HEK293 (cell line): ENCODE measurements at regions not wholly inside any gene's neighbourhood (a gene's known extent, or its start where the extent isn't known, plus 50 kb on each side); places are given as distances from the start of the nearest gene placed in this dataset.

Source experiments
- CTCF ChIA-PET: fragments of 350-600 bp; formaldehyde crosslinking; extraction: SDS; loops from one replicate; lab custom pipeline; 2021; ENCODE audit warnings: antibody characterized with exemption; lab: Yijun Ruan, JAX
- POLR2A ChIA-PET: fragments of 300-600 bp; formaldehyde crosslinking; extraction: SDS; loops from one replicate; lab custom pipeline; 2020; ENCODE audit warnings: antibody characterized with exemption, inconsistent platforms; lab: Yijun Ruan, JAX
- H3K27ac ChIP-seq: fragments of 200-500 bp; sonication (Bioruptor generic); 2 replicates; pipeline ENCODE4 v1.5.1; 2014; ENCODE audit warnings: low read depth, low read length, control low read depth, inconsistent platforms; ENCODE audit errors: extremely low read depth
- H3K36me3 ChIP-seq, 2 experiments: fragments of 200-500 bp in 1 of 2; sonication (Bioruptor generic) in 1 of 2; 1 replicate in 1 of 2; 2 replicates in 1 of 2; pipeline ENCODE4 v1.5.1; 2014 to 2017; ENCODE audit warnings: inconsistent platforms in 2 of 2, low read length in 2 of 2; ENCODE audit not compliant: control insufficient read depth in 2 of 2, insufficient read depth in 1 of 2
- H3K4me1 ChIP-seq: fragments of 200-500 bp; sonication (Bioruptor generic); 2 replicates; pipeline ENCODE4 v1.5.1; 2014; ENCODE audit warnings: mild to moderate bottlenecking, low read length, inconsistent platforms; ENCODE audit not compliant: control insufficient read depth, insufficient read depth
- H3K4me3 ChIP-seq: 2 replicates; pipeline ENCODE4 v1.5.1; 2011; ENCODE audit warnings: low read depth, mild to moderate bottlenecking, control low read depth, low read length, moderate library complexity
- H3K9me3 ChIP-seq: fragments of 200-500 bp; sonication (Bioruptor generic); 2 replicates; pipeline ENCODE4 v1.5.1; 2014; ENCODE audit warnings: low read depth, low read length, inconsistent platforms; ENCODE audit not compliant: control insufficient read depth, insufficient read depth
- WT1 ChIP-seq: fragments of 450-650 bp; formaldehyde crosslinking; IDR thresholded peaks from 2 replicates; pipeline ENCODE4 v1.5.1; 2016; ENCODE audit warnings: missing biosample characterization, missing genetic modification characterization
- ZBTB1 ChIP-seq: fragments of 450-650 bp; formaldehyde crosslinking; IDR thresholded peaks from 2 replicates; pipeline ENCODE4 v1.5.1; 2016; ENCODE audit warnings: missing biosample characterization, missing genetic modification characterization
- ZNF10 ChIP-seq: fragments of 450-650 bp; formaldehyde crosslinking; IDR thresholded peaks from 2 replicates; pipeline ENCODE4 v1.5.1; 2017; ENCODE audit warnings: missing biosample characterization, missing genetic modification characterization
- ZNF138 ChIP-seq: fragments of 450-650 bp; formaldehyde crosslinking; IDR thresholded peaks from 2 replicates; pipeline ENCODE4 v1.5.1; 2016; ENCODE audit warnings: missing biosample characterization, missing genetic modification characterization, borderline replicate concordance
- ZNF221 ChIP-seq: fragments of 450-650 bp; formaldehyde crosslinking; IDR thresholded peaks from 2 replicates; pipeline ENCODE4 v1.5.1; 2017; ENCODE audit warnings: missing biosample characterization, missing genetic modification characterization, borderline replicate concordance
- ZNF223 ChIP-seq: fragments of 450-650 bp; formaldehyde crosslinking; IDR thresholded peaks from 2 replicates; pipeline ENCODE4 v1.5.1; 2016; ENCODE audit warnings: missing biosample characterization, missing genetic modification characterization
- ZNF354C ChIP-seq: fragments of 450-650 bp; formaldehyde crosslinking; IDR thresholded peaks from 2 replicates; pipeline ENCODE4 v1.5.1; 2016; ENCODE audit warnings: missing biosample characterization, missing genetic modification characterization, low read depth, borderline replicate concordance
- ZNF416 ChIP-seq: fragments of 450-650 bp; formaldehyde crosslinking; IDR thresholded peaks from 2 replicates; pipeline ENCODE4 v1.5.1; 2016; ENCODE audit warnings: missing biosample characterization, missing genetic modification characterization
- ZNF433 ChIP-seq: fragments of 450-650 bp; formaldehyde crosslinking; IDR thresholded peaks from 2 replicates; pipeline ENCODE4 v1.5.1; 2016; ENCODE audit warnings: missing biosample characterization, missing genetic modification characterization, low read depth
- ZNF558 ChIP-seq: fragments of 450-650 bp; formaldehyde crosslinking; IDR thresholded peaks from 2 replicates; pipeline ENCODE4 v1.5.1; 2016; ENCODE audit warnings: missing biosample characterization, missing genetic modification characterization
- ZNF600 ChIP-seq: fragments of 450-650 bp; formaldehyde crosslinking; IDR thresholded peaks from 2 replicates; pipeline ENCODE4 v1.5.1; 2016; ENCODE audit warnings: missing biosample characterization, missing genetic modification characterization
- ZNF621 ChIP-seq: fragments of 450-650 bp; formaldehyde crosslinking; IDR thresholded peaks from 2 replicates; pipeline ENCODE4 v1.5.1; 2017; ENCODE audit warnings: missing biosample characterization, missing genetic modification characterization
- ZNF785 ChIP-seq: fragments of 450-650 bp; formaldehyde crosslinking; IDR thresholded peaks from 2 replicates; pipeline ENCODE4 v1.5.1; 2016; ENCODE audit warnings: missing biosample characterization, missing genetic modification characterization
- TF ChIP-seq, protein P1 (sequence below): fragments of 450-650 bp; formaldehyde crosslinking; IDR thresholded peaks from 2 replicates; pipeline ENCODE4 v1.5.1; 2016; ENCODE audit warnings: missing biosample characterization, missing genetic modification characterization
- TF ChIP-seq, protein P2 (sequence below): fragments of 450-650 bp; formaldehyde crosslinking; IDR thresholded peaks from 2 replicates; pipeline ENCODE4 v1.5.1; 2017; ENCODE audit warnings: missing biosample characterization, missing genetic modification characterization
- TF ChIP-seq, protein P3 (sequence below): fragments of 450-650 bp; formaldehyde crosslinking; IDR thresholded peaks from 2 replicates; pipeline ENCODE4 v1.5.1; 2016; ENCODE audit warnings: missing biosample characterization, missing genetic modification characterization
- TF ChIP-seq, protein P4 (sequence below): IDR thresholded peaks from 2 replicates; pipeline ENCODE4 v1.6.1; 2011; ENCODE audit warnings: mild to moderate bottlenecking, low read depth, low read length, borderline replicate concordance
- TF ChIP-seq, protein P5 (sequence below): fragments of 450-650 bp; formaldehyde crosslinking; IDR thresholded peaks from 2 replicates; pipeline ENCODE4 v1.5.1; 2016; ENCODE audit warnings: missing biosample characterization, missing genetic modification characterization

DNA sequence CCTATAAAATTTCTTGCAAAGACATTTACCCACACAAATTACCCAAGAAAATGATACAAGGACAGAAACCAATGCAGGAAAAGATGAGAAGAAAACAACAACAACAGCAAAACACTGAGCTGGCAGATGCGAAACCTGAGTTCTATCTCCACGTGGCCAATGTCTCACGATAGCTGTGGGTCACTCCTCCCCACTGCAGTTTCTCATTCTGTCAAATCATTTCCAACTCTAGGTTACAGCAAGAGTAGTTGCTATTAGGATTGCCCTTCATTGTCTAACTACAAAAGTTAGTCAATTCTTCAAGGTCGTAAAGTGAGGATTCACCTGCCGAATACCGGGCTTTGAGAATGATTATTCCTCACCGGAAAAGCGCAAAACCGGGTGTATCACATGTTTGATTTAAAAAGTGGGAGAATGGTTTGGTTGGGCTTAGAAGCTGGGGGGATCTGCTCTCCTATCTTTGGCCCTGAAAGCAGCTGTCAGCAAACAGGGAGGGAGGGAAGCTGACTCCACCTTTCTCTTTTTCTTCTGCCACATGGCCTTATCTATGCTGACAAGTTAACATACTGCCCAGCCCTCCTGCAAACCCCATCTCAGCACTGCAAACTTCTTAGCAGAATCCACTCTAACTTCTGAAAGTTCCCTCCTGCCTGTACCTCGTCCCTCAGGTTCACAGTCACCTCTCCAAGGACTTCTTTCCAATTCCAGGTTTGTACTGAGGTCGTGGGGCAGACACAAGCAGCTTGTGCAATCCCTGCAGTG lies 473.0 kb downstream of the SOX11 start:
- Histone ChIP-seq H3K4me3 (no peak overlapping the region), H3K9me3 (no peaks in the 10 kb centered on the region), H3K4me1 (no peaks in the 10 kb centered on the region), H3K27ac (no peak overlapping the region), H3K36me3 (no peaks in the 10 kb centered on the region)
- POLR2A ChIA-PET = no interaction called here
- no peak for TF ChIP-seq ZNF621 (tag by site-specific recombination)
- TF ChIP-seq ZNF221 (tag by site-specific recombination) = no peak
- TF ChIP-seq, protein P1, sequence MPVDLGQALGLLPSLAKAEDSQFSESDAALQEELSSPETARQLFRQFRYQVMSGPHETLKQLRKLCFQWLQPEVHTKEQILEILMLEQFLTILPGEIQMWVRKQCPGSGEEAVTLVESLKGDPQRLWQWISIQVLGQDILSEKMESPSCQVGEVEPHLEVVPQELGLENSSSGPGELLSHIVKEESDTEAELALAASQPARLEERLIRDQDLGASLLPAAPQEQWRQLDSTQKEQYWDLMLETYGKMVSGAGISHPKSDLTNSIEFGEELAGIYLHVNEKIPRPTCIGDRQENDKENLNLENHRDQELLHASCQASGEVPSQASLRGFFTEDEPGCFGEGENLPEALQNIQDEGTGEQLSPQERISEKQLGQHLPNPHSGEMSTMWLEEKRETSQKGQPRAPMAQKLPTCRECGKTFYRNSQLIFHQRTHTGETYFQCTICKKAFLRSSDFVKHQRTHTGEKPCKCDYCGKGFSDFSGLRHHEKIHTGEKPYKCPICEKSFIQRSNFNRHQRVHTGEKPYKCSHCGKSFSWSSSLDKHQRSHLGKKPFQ (tag by site-specific recombination) = no peak
- TF ChIP-seq ZNF223 (tag by site-specific recombination) = no peak
- TF ChIP-seq ZNF600 (tag by site-specific recombination) = no peak
- no peak for TF ChIP-seq ZNF433 (tag by site-specific recombination)
- no peak for TF ChIP-seq ZNF558 (tag by site-specific recombination)
- no peak for TF ChIP-seq ZNF10 (tag by site-specific recombination)
- TF ChIP-seq WT1 = no peak
- CTCF ChIA-PET = no interaction called here

DNA sequence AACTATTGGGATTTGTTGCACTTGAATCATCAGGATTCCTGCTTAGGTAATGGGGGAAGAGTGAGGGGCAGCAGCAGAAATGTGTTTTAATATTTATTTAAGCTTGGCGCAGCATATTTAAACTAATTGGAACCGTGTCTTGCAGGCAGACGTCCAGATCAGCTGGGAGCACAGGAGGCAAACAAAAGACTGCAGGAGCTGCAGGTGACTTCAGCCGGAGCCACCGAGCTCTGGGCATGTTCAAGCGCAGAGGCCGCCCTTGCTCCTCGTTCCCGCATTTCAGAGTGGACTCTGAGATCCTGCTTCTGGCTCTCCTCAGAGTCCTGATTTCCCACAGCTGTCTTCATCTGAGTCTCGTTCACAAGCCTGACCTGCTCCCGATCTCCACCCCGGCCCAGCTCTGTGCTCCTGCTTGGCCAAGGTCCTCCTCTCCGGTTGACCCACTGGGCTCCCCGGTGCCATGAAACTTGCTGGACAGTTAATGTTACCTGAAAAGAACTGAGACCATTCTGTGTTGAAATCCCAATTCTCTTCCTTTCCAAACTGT lies 475.5 kb downstream of the SOX11 start:
- ChIA-PET POLR2A (no interaction called here), CTCF (no interaction called here)
- no peaks in the 10 kb centered on the region for H3K36me3 ChIP-seq
- no peaks in the 10 kb centered on the region for H3K4me1 ChIP-seq
- H3K9me3 ChIP-seq = no peaks in the 10 kb centered on the region
- H3K27ac ChIP-seq = no peak overlapping the region
- no peak overlapping the region for H3K4me3 ChIP-seq
- no peak for TF ChIP-seq ZBTB1
- TF ChIP-seq, all 188 proteins: peak for 0

DNA sequence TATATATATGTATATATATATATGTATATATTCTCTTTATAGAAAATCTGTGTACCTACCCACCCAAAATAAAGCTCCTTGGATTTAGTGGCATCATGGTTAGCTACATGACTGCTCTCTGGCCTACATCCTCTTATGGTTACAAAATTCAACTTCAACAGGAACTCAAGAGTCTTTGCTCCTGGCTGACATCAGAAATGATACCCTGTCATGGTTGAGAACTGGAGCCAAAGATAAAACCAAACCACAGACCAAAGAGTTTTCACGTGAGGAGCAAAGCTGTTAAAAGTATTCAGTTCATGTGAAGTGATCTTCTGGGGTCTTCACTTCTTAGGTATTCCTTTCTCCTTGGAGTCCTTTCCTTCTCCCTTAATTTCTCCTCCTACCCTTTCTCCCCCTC lies 476.3 kb downstream of the SOX11 start:
- ChIA-PET CTCF (no interaction called here), POLR2A (no interaction called here)
- TF ChIP-seq, protein P2, sequence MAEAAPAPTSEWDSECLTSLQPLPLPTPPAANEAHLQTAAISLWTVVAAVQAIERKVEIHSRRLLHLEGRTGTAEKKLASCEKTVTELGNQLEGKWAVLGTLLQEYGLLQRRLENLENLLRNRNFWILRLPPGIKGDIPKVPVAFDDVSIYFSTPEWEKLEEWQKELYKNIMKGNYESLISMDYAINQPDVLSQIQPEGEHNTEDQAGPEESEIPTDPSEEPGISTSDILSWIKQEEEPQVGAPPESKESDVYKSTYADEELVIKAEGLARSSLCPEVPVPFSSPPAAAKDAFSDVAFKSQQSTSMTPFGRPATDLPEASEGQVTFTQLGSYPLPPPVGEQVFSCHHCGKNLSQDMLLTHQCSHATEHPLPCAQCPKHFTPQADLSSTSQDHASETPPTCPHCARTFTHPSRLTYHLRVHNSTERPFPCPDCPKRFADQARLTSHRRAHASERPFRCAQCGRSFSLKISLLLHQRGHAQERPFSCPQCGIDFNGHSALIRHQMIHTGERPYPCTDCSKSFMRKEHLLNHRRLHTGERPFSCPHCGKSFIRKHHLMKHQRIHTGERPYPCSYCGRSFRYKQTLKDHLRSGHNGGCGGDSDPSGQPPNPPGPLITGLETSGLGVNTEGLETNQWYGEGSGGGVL (tag by site-specific recombination) = no peak
- TF ChIP-seq ZNF138 (tag by site-specific recombination) (no peak), ZNF416 (no peak), ZNF354C (tag by site-specific recombination) (no peak), ZNF785 (tag by site-specific recombination) (no peak)
- TF ChIP-seq, protein P3, sequence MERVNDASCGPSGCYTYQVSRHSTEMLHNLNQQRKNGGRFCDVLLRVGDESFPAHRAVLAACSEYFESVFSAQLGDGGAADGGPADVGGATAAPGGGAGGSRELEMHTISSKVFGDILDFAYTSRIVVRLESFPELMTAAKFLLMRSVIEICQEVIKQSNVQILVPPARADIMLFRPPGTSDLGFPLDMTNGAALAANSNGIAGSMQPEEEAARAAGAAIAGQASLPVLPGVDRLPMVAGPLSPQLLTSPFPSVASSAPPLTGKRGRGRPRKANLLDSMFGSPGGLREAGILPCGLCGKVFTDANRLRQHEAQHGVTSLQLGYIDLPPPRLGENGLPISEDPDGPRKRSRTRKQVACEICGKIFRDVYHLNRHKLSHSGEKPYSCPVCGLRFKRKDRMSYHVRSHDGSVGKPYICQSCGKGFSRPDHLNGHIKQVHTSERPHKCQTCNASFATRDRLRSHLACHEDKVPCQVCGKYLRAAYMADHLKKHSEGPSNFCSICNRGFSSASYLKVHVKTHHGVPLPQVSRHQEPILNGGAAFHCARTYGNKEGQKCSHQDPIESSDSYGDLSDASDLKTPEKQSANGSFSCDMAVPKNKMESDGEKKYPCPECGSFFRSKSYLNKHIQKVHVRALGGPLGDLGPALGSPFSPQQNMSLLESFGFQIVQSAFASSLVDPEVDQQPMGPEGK (tag by site-specific recombination) = no peak
- TF ChIP-seq, protein P4, sequence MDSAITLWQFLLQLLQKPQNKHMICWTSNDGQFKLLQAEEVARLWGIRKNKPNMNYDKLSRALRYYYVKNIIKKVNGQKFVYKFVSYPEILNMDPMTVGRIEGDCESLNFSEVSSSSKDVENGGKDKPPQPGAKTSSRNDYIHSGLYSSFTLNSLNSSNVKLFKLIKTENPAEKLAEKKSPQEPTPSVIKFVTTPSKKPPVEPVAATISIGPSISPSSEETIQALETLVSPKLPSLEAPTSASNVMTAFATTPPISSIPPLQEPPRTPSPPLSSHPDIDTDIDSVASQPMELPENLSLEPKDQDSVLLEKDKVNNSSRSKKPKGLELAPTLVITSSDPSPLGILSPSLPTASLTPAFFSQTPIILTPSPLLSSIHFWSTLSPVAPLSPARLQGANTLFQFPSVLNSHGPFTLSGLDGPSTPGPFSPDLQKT = no peak
- TF ChIP-seq, protein P5, sequence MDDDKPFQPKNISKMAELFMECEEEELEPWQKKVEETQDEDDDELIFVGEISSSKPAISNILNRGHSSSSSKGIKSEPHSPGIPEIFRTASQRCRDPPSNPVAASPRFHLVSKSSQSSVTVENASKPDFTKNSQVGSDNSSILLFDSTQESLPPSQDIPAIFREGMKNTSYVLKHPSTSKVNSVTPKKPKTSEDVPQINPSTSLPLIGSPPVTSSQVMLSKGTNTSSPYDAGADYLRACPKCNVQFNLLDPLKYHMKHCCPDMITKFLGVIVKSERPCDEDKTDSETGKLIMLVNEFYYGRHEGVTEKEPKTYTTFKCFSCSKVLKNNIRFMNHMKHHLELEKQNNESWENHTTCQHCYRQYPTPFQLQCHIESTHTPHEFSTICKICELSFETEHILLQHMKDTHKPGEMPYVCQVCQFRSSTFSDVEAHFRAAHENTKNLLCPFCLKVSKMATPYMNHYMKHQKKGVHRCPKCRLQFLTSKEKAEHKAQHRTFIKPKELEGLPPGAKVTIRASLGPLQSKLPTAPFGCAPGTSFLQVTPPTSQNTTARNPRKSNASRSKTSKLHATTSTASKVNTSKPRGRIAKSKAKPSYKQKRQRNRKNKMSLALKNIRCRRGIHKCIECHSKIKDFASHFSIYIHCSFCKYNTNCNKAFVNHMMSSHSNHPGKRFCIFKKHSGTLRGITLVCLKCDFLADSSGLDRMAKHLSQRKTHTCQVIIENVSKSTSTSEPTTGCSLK (tag by site-specific recombination) = no peak
- H3K36me3 ChIP-seq = no peaks in the 10 kb centered on the region
- H3K4me3 ChIP-seq = no peak overlapping the region
- no peaks in the 10 kb centered on the region for H3K9me3 ChIP-seq
- no peaks in the 10 kb centered on the region for H3K4me1 ChIP-seq
- H3K27ac ChIP-seq = no peak overlapping the region
